SK-N-SH treated with all-trans-retinoic acid at 6 μM for 48 hours (cell line): ENCODE measurements at regions not wholly inside any gene's neighbourhood (a gene's known extent, or its start where the extent isn't known, plus 50 kb on each side); places are given as distances from the start of the nearest gene placed in this dataset.
A peak's percentile ranks its signal among the peaks of the same experiment; 100 is the strongest.
"Not testable (repeated sequence)": the region's sequence is repeated elsewhere in the genome, so short reads cannot be mapped to it uniquely, and the experiment has no call there.

ENCODE experiments used
- ATAC-seq: fragments of 200-7000 bp; cut with Tn5 transposase; 3 replicates; pipeline ENCODE4 v1.9.1; 2020; ENCODE audit warnings: mild to moderate bottlenecking, moderate library complexity
- ARNTL ChIP-seq: fragments of 450-650 bp; formaldehyde crosslinking; IDR thresholded peaks from 2 replicates; pipeline ENCODE4 v1.5.0; 2020; ENCODE audit warnings: low read depth, mild to moderate bottlenecking, moderate library complexity, borderline replicate concordance
- BACH2 ChIP-seq: fragments of 250-450 bp; sonication (Bioruptor Pico); IDR thresholded peaks from 2 replicates; pipeline ENCODE4 v1.9.0; 2021; ENCODE audit warnings: mild to moderate bottlenecking, borderline replicate concordance
- CSDC2 ChIP-seq: fragments of 250-450 bp; sonication (Bioruptor Pico); IDR thresholded peaks from 2 replicates; pipeline ENCODE4 v1.5.0; 2020; ENCODE audit warnings: mild to moderate bottlenecking, moderate library complexity
- CSRNP3 ChIP-seq: fragments of 250-450 bp; sonication (Bioruptor Pico); IDR thresholded peaks from 2 replicates; pipeline ENCODE4 v1.5.1; 2021; ENCODE audit warnings: mild to moderate bottlenecking, moderate library complexity
- ESRRG ChIP-seq: fragments of 250-450 bp; sonication (Bioruptor Pico); IDR thresholded peaks from 2 replicates; pipeline ENCODE4 v1.6.1; 2021; ENCODE audit warnings: mild to moderate bottlenecking
- ISL1 ChIP-seq: fragments of 250-450 bp; sonication (Bioruptor Pico); IDR thresholded peaks from 2 replicates; pipeline ENCODE4 v2.1.2; 2022; ENCODE audit warnings: mild to moderate bottlenecking, moderate library complexity
- OSR1 ChIP-seq: fragments of 250-450 bp; sonication (Bioruptor Pico); IDR thresholded peaks from 2 replicates; pipeline ENCODE4 v1.8.0; 2022; ENCODE audit warnings: moderate library complexity, mild to moderate bottlenecking, inconsistent platforms
- PPARA ChIP-seq: fragments of 250-450 bp; sonication (Bioruptor Pico); IDR thresholded peaks from 2 replicates; pipeline ENCODE4 v1.5.0; 2020; ENCODE audit warnings: mild to moderate bottlenecking, borderline replicate concordance
- RARB ChIP-seq: fragments of 250-450 bp; sonication (Bioruptor Pico); IDR thresholded peaks from 2 replicates; pipeline ENCODE4 v1.8.0; 2021; ENCODE audit warnings: mild to moderate bottlenecking, moderate library complexity
- SNAI2 ChIP-seq: fragments of 250-450 bp; sonication (Bioruptor Pico); IDR thresholded peaks from 2 replicates; pipeline ENCODE4 v1.5.0; 2020; ENCODE audit warnings: mild to moderate bottlenecking, moderate library complexity
- TCF4 ChIP-seq: fragments of 250-450 bp; sonication (Bioruptor Pico); IDR thresholded peaks from 2 replicates; pipeline ENCODE4 v1.8.0; 2021; ENCODE audit warnings: mild to moderate bottlenecking, moderate library complexity, borderline replicate concordance
- TOX ChIP-seq: fragments of 250-450 bp; sonication (Bioruptor Pico); IDR thresholded peaks from 2 replicates; pipeline ENCODE4 v1.8.0; 2021; ENCODE audit warnings: mild to moderate bottlenecking, moderate library complexity, borderline replicate concordance
- ZNF565 ChIP-seq: fragments of 450-650 bp; formaldehyde crosslinking; conservative IDR thresholded peaks from 2 replicates; pipeline ENCODE4 v1.5.0; 2020; ENCODE audit warnings: low read depth, mild to moderate bottlenecking, moderate library complexity
- ZNF70 ChIP-seq: fragments of 450-650 bp; formaldehyde crosslinking; IDR thresholded peaks from 2 replicates; pipeline ENCODE4 v1.5.0; 2020; ENCODE audit warnings: mild to moderate bottlenecking, moderate library complexity
- ZNF8 ChIP-seq: fragments of 450-650 bp; formaldehyde crosslinking; IDR thresholded peaks from 2 replicates; pipeline ENCODE4 v1.5.0; 2020; ENCODE audit warnings: mild to moderate bottlenecking, moderate library complexity
- TF ChIP-seq, protein P1 (sequence below): fragments of 250-450 bp; sonication (Bioruptor Pico); IDR thresholded peaks from 2 replicates; pipeline ENCODE4 v1.8.0; 2021; ENCODE audit warnings: low read depth, mild to moderate bottlenecking, moderate library complexity, borderline replicate concordance
- TF ChIP-seq, protein P2 (sequence below): fragments of 250-450 bp; sonication (Bioruptor Pico); IDR thresholded peaks from 2 replicates; pipeline ENCODE4 v1.8.0; 2020; ENCODE audit warnings: mild to moderate bottlenecking, moderate library complexity, borderline replicate concordance
- TF ChIP-seq, protein P3 (sequence below): fragments of 250-450 bp; sonication (Bioruptor Pico); IDR thresholded peaks from 2 replicates; pipeline ENCODE4 v1.5.0; 2020; ENCODE audit warnings: mild to moderate bottlenecking, moderate library complexity

DNA sequence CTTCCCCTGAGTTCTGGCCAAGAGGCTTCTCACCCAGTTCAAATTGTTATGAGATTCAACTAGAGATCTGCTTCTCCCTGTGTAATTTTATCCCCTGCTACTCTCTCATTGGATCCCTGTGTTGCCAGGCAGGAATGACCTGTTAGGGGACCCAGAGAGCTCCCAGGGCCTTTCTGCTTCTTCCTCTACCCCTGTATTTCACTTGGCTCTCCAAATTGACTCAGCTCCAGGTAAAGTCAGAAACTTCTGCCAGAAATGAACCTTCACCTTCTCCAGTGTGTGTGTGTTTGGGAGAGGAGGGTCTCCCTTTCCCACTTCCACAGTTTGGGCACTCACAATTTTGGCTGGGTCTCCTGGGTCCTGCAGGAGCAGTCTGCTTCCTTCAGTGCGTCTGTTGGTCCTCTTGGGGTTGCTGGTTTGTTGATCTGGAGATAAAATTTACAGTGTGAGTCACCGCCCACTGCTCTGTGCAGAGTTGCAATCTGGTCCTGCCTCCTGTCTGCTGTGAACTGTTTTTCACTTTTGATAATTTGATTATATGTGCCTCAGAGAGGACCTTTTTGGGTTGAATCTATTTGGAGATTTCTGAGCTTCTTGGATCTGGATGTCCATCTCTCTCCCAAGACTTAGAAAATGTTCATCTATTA is 112.4 kb upstream of the EDA2R start:
- no peak for TF ChIP-seq ZNF8 (CRISPR knock-in tag)
- TF ChIP-seq ZNF70, result no peak
- no peak for TF ChIP-seq ISL1 (CRISPR knock-in tag)
- no peak for TF ChIP-seq TOX (CRISPR knock-in tag)
- no peak for TF ChIP-seq OSR1
- TF ChIP-seq ESRRG (CRISPR knock-in tag), result no peak
- no peak for TF ChIP-seq PPARA (CRISPR knock-in tag)
- TF ChIP-seq CSRNP3 (CRISPR knock-in tag), result no peak
- no peak for TF ChIP-seq RARB (CRISPR knock-in tag)
- TF ChIP-seq, protein P1, sequence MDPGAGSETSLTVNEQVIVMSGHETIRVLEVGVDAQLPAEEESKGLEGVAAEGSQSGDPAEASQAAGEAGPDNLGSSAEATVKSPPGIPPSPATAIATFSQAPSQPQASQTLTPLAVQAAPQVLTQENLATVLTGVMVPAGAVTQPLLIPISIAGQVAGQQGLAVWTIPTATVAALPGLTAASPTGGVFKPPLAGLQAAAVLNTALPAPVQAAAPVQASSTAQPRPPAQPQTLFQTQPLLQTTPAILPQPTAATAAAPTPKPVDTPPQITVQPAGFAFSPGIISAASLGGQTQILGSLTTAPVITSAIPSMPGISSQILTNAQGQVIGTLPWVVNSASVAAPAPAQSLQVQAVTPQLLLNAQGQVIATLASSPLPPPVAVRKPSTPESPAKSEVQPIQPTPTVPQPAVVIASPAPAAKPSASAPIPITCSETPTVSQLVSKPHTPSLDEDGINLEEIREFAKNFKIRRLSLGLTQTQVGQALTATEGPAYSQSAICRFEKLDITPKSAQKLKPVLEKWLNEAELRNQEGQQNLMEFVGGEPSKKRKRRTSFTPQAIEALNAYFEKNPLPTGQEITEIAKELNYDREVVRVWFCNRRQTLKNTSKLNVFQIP (CRISPR knock-in tag), result no peak
- TF ChIP-seq BACH2 (CRISPR knock-in tag), result no peak
- TF ChIP-seq, protein P2, sequence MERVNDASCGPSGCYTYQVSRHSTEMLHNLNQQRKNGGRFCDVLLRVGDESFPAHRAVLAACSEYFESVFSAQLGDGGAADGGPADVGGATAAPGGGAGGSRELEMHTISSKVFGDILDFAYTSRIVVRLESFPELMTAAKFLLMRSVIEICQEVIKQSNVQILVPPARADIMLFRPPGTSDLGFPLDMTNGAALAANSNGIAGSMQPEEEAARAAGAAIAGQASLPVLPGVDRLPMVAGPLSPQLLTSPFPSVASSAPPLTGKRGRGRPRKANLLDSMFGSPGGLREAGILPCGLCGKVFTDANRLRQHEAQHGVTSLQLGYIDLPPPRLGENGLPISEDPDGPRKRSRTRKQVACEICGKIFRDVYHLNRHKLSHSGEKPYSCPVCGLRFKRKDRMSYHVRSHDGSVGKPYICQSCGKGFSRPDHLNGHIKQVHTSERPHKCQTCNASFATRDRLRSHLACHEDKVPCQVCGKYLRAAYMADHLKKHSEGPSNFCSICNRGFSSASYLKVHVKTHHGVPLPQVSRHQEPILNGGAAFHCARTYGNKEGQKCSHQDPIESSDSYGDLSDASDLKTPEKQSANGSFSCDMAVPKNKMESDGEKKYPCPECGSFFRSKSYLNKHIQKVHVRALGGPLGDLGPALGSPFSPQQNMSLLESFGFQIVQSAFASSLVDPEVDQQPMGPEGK (CRISPR knock-in tag), result no peak
- ATAC-seq, result no peak

GRCh38 chrX:66744519-66744918 is 105.6 kb upstream of the EDA2R start:
- not testable (repeated sequence) for ATAC-seq
- peak; percentile 52; the same call in 1 of the 2 replicates for TF ChIP-seq ZNF8 (CRISPR knock-in tag)

- peak; percentile 91 for ATAC-seq
- TF ChIP-seq, protein P3, sequence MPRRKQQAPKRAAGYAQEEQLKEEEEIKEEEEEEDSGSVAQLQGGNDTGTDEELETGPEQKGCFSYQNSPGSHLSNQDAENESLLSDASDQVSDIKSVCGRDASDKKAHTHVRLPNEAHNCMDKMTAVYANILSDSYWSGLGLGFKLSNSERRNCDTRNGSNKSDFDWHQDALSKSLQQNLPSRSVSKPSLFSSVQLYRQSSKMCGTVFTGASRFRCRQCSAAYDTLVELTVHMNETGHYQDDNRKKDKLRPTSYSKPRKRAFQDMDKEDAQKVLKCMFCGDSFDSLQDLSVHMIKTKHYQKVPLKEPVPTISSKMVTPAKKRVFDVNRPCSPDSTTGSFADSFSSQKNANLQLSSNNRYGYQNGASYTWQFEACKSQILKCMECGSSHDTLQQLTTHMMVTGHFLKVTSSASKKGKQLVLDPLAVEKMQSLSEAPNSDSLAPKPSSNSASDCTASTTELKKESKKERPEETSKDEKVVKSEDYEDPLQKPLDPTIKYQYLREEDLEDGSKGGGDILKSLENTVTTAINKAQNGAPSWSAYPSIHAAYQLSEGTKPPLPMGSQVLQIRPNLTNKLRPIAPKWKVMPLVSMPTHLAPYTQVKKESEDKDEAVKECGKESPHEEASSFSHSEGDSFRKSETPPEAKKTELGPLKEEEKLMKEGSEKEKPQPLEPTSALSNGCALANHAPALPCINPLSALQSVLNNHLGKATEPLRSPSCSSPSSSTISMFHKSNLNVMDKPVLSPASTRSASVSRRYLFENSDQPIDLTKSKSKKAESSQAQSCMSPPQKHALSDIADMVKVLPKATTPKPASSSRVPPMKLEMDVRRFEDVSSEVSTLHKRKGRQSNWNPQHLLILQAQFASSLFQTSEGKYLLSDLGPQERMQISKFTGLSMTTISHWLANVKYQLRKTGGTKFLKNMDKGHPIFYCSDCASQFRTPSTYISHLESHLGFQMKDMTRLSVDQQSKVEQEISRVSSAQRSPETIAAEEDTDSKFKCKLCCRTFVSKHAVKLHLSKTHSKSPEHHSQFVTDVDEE, result no peak
- TF ChIP-seq ARNTL (no peak), OSR1 (no peak), TOX (CRISPR knock-in tag) (no peak), SNAI2 (CRISPR knock-in tag) (no peak), TCF4 (CRISPR knock-in tag) (no peak), ZNF8 (CRISPR knock-in tag) (no peak), CSDC2 (CRISPR knock-in tag) (no peak), ZNF70 (no peak), PPARA (CRISPR knock-in tag) (no peak)
- TF ChIP-seq, protein P2 (CRISPR knock-in tag), result no peak
Measured at GRCh38 chrX:66731398-66731797, 92.5 kb upstream of the EDA2R start.

- TF ChIP-seq, protein P2 (CRISPR knock-in tag), result no peak
- TF ChIP-seq ZNF565 (CRISPR knock-in tag) (no peak), ARNTL (no peak)
- peak; percentile 81 for ATAC-seq
Measured at GRCh38 chrX:66728818-66729271, 90.0 kb upstream of the EDA2R start.
